ENCODE measurements at regions not wholly inside any gene's neighbourhood (a gene's known extent, or its start where the extent isn't known, plus 50 kb on each side); places are given as distances from the start of the nearest gene placed in this dataset.

- intact Hi-C loops (cut with micrococcal nuclease; ENCODE audit: unreplicated experiment) = no loop called here
- ChIA-PET SMC1A (ENCODE audit: uncharacterized antibody, unreplicated experiment) (interaction anchor here (1.5 kb wide), 1 partner anchor 74 kb away, joined by 5 read pairs; no protein-coding TSS in a partner anchor), RAD21 (ENCODE audit: unreplicated experiment) (no interaction called here), POLR2A (no interaction called here), CTCF (no interaction called here)
- H3K79me2 ChIP-seq (ENCODE audit: control insufficient read depth, insufficient read depth, low read length) = no peaks in the 10 kb centered on the region
- H3K4me2 ChIP-seq (ENCODE audit: control insufficient read depth, insufficient read depth) = no peak overlapping the region
- TF ChIP-seq RAD51 (IDR thresholded peaks at IDR 0.05) = no peak
- no peak for TF ChIP-seq BRCA1 (IDR thresholded peaks at IDR 0.05; ENCODE audit: low read depth, low read length)
- TF ChIP-seq NR2C1 (IDR thresholded peaks at IDR 0.05) = no peak
- TF ChIP-seq WRNIP1 (IDR thresholded peaks at IDR 0.05; ENCODE audit: borderline replicate concordance, low read depth, low read length) = no peak
- no peak for TF ChIP-seq ZNF274 (IDR thresholded peaks at IDR 0.05; ENCODE audit: insufficient read depth, insufficient read length)
- TF ChIP-seq NFYB (IDR thresholded peaks at IDR 0.05; ENCODE audit: insufficient read depth, low read depth, low read length) = no peak
- no peak for TF ChIP-seq SIN3A (IDR thresholded peaks at IDR 0.05; ENCODE audit: low read depth, low read length)
- TF ChIP-seq BCLAF1 (IDR thresholded peaks at IDR 0.05) = no peak
- TF ChIP-seq, protein P1, sequence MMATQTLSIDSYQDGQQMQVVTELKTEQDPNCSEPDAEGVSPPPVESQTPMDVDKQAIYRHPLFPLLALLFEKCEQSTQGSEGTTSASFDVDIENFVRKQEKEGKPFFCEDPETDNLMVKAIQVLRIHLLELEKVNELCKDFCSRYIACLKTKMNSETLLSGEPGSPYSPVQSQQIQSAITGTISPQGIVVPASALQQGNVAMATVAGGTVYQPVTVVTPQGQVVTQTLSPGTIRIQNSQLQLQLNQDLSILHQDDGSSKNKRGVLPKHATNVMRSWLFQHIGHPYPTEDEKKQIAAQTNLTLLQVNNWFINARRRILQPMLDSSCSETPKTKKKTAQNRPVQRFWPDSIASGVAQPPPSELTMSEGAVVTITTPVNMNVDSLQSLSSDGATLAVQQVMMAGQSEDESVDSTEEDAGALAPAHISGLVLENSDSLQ (IDR thresholded peaks at IDR 0.05) = no peak
- no peak for TF ChIP-seq RELA (IDR thresholded peaks at IDR 0.05; ENCODE audit: borderline replicate concordance, partially characterized antibody)
- in situ Hi-C loops (cut with MboI) = no loop called here
- no TSS peak for BruUV-seq (replicated peaks)
- no peaks in the 10 kb centered on the region for H3K27me3 ChIP-seq (replicated peaks in 1 of 2; ENCODE audit: control insufficient read depth in 2 of 2, insufficient read depth in 2 of 2, low read length in 1 of 2)
- no peak overlapping the region for H3K4me3 ChIP-seq
- H3K9me3 ChIP-seq (replicated peaks; ENCODE audit: control insufficient read depth, insufficient read depth, low read length) = no peaks in the 10 kb centered on the region
- DNase-seq (ENCODE audit: low read depth, low spot score) (no peak), ATAC-seq (no peak), FAIRE-seq (no peak)
- 20% methylated on average over 2 of the region's 2 CpGs for WGBS (ENCODE audit: insufficient coverage, insufficient replicate concordance, low lambda C conversion rate, missing lambda C conversion rate)
- H2AFZ ChIP-seq (ENCODE audit: control insufficient read depth, low read depth, low read length) = no peak overlapping the region
- H3K27ac ChIP-seq (ENCODE audit: control insufficient read depth, insufficient read depth) = no peak overlapping the region
- no peaks in the 10 kb centered on the region for H3K4me1 ChIP-seq (ENCODE audit: control insufficient read depth, insufficient read depth, low read length)
- H3K36me3 ChIP-seq (ENCODE audit: control insufficient read depth in 2 of 2, insufficient read depth in 2 of 2, low read length in 1 of 2) = no peaks in the 10 kb centered on the region
- no peak overlapping the region for H3K9ac ChIP-seq (ENCODE audit: control insufficient read depth, insufficient read depth, low read length)
- H4K20me1 ChIP-seq (ENCODE audit: control insufficient read depth, insufficient read depth) = no peaks in the 10 kb centered on the region
Observed at GRCh38 chr2:13597176-13597575, 880.4 kb downstream of the TRIB2 start.
